ENCODE measurements at regions not wholly inside any gene's neighbourhood (a gene's known extent, or its start where the extent isn't known, plus 50 kb on each side); places are given as distances from the start of the nearest gene placed in this dataset.
A peak's percentile ranks its signal among the peaks of the same experiment; 100 is the strongest.

GRCh38 chr12:24416423-24417109, 467.1 kb upstream of the SOX5 start:
- ChIA-PET CTCF (interaction anchor here (1.6 kb wide), 1 partner anchor 18 kb away, joined by 4 read pairs; no protein-coding TSS in a partner anchor), POLR2A (no interaction called here)
- WGBS (ENCODE audit: insufficient coverage) = 90% methylated on average over 4 of the region's 7 CpGs
- no peak overlapping the region for H3K27ac ChIP-seq (ENCODE audit: insufficient read depth in 1 of 2, low read depth in 1 of 2, low read length in 2 of 2, poor library complexity in 1 of 2, severe bottlenecking in 2 of 2)
- H3K9me3 ChIP-seq (ENCODE audit: control extremely low read depth in 1 of 5, control insufficient read depth in 4 of 5, insufficient read depth in 2 of 5, low read depth in 1 of 5, low read length in 4 of 5) = peaks cover 0 to 6% (median 0%) of the 10 kb centered on the region in 5 experiments
- H3K4me1 ChIP-seq (ENCODE audit: control extremely low read depth in 1 of 4, control insufficient read depth in 4 of 4, insufficient read depth in 4 of 4, low read length in 3 of 4) = peaks cover 3 to 7% (median 5%) of the 10 kb centered on the region in 4 experiments
- no peak overlapping the region for H3K4me3 ChIP-seq (ENCODE audit: control insufficient read depth in 1 of 7, extremely low read depth in 1 of 7, insufficient read depth in 4 of 7, low read depth in 2 of 7, low read length in 6 of 7)
- H3K27me3 ChIP-seq (replicated peaks in 2 of 5; ENCODE audit: control insufficient read depth in 4 of 5, insufficient read depth in 5 of 5, low read length in 4 of 5) = no peaks in the 10 kb centered on the region
- no peak for DNase-seq
- no peaks in the 10 kb centered on the region for H3K36me3 ChIP-seq (ENCODE audit: control insufficient read depth in 4 of 4, insufficient read depth in 4 of 4, low read length in 3 of 4)

- CTCF ChIA-PET = interaction anchor here (1.6 kb wide), 1 partner anchor 17 kb away, joined by 4 read pairs; no protein-coding TSS in a partner anchor
- 99% methylated on average over 6 of the region's 6 CpGs for WGBS (ENCODE audit: insufficient coverage)
- no peak overlapping the region for H3K27ac ChIP-seq (ENCODE audit: insufficient read depth in 1 of 2, low read depth in 1 of 2, low read length in 2 of 2, poor library complexity in 1 of 2, severe bottlenecking in 2 of 2)
Measured at GRCh38 chr12:24415934-24416333, 466.5 kb upstream of the SOX5 start.

GRCh38 chr12:24414480-24414879, 465.0 kb upstream of the SOX5 start:
- Histone ChIP-seq H3K27me3 (replicated peaks in 2 of 5; ENCODE audit: control insufficient read depth in 4 of 5, insufficient read depth in 5 of 5, low read length in 4 of 5) (no peaks in the 10 kb centered on the region), H3K9me3 (ENCODE audit: control extremely low read depth in 1 of 5, control insufficient read depth in 4 of 5, insufficient read depth in 2 of 5, low read depth in 1 of 5, low read length in 4 of 5) (no peaks in the 10 kb centered on the region), H3K4me3 (ENCODE audit: control insufficient read depth in 1 of 7, extremely low read depth in 1 of 7, insufficient read depth in 4 of 7, low read depth in 2 of 7, low read length in 6 of 7) (peak overlapping the region in 3 of 7 experiments; percentile 19 to 38 (median 24)), H3K27ac (ENCODE audit: insufficient read depth in 1 of 2, low read depth in 1 of 2, low read length in 2 of 2, poor library complexity in 1 of 2, severe bottlenecking in 2 of 2) (no peak overlapping the region), H3K36me3 (ENCODE audit: control insufficient read depth in 4 of 4, insufficient read depth in 4 of 4, low read length in 3 of 4) (no peaks in the 10 kb centered on the region), H3K4me1 (ENCODE audit: control extremely low read depth in 1 of 4, control insufficient read depth in 4 of 4, insufficient read depth in 4 of 4, low read length in 3 of 4) (peaks cover 3 to 7% (median 5%) of the 10 kb centered on the region in 4 experiments)
- ChIA-PET CTCF (interaction anchor here (0.7 kb wide), 1 partner anchor 10 kb away, joined by 3 read pairs; no protein-coding TSS in a partner anchor), POLR2A (no interaction called here)
- DNase-seq = peak; percentile 5 to 38 (median 18)
- WGBS (ENCODE audit: insufficient coverage) = 24% methylated on average over 2 of the region's 5 CpGs

More at GRCh38 chr12:24415934-24416333, 466.5 kb upstream of the SOX5 start:
- H3K9me3 ChIP-seq (ENCODE audit: control extremely low read depth in 1 of 5, control insufficient read depth in 4 of 5, insufficient read depth in 2 of 5, low read depth in 1 of 5, low read length in 4 of 5) = peaks cover 0 to 3% (median 0%) of the 10 kb centered on the region in 5 experiments
- POLR2A ChIA-PET = no interaction called here
- H3K4me3 ChIP-seq (ENCODE audit: control insufficient read depth in 1 of 7, extremely low read depth in 1 of 7, insufficient read depth in 4 of 7, low read depth in 2 of 7, low read length in 6 of 7) = no peak overlapping the region
- no peaks in the 10 kb centered on the region for H3K36me3 ChIP-seq (ENCODE audit: control insufficient read depth in 4 of 4, insufficient read depth in 4 of 4, low read length in 3 of 4)
- no peak for DNase-seq
- no peaks in the 10 kb centered on the region for H3K27me3 ChIP-seq (replicated peaks in 2 of 5; ENCODE audit: control insufficient read depth in 4 of 5, insufficient read depth in 5 of 5, low read length in 4 of 5)
- peaks cover 3 to 7% (median 5%) of the 10 kb centered on the region in 4 experiments for H3K4me1 ChIP-seq (ENCODE audit: control extremely low read depth in 1 of 4, control insufficient read depth in 4 of 4, insufficient read depth in 4 of 4, low read length in 3 of 4)

- ChIA-PET CTCF (no interaction called here), POLR2A (no interaction called here)
- Histone ChIP-seq H3K36me3 (ENCODE audit: control insufficient read depth in 4 of 4, insufficient read depth in 4 of 4, low read length in 3 of 4) (no peaks in the 10 kb centered on the region), H3K4me3 (ENCODE audit: control insufficient read depth in 1 of 7, extremely low read depth in 1 of 7, insufficient read depth in 4 of 7, low read depth in 2 of 7, low read length in 6 of 7) (no peak overlapping the region), H3K27ac (ENCODE audit: insufficient read depth in 1 of 2, low read depth in 1 of 2, low read length in 2 of 2, poor library complexity in 1 of 2, severe bottlenecking in 2 of 2) (no peak overlapping the region), H3K4me1 (ENCODE audit: control extremely low read depth in 1 of 4, control insufficient read depth in 4 of 4, insufficient read depth in 4 of 4, low read length in 3 of 4) (peaks cover 6 to 16% (median 8%) of the 10 kb centered on the region in 4 experiments), H3K9me3 (ENCODE audit: control extremely low read depth in 1 of 5, control insufficient read depth in 4 of 5, insufficient read depth in 2 of 5, low read depth in 1 of 5, low read length in 4 of 5) (no peaks in the 10 kb centered on the region), H3K27me3 (replicated peaks in 2 of 5; ENCODE audit: control insufficient read depth in 4 of 5, insufficient read depth in 5 of 5, low read length in 4 of 5) (no peaks in the 10 kb centered on the region)
- DNase-seq = no peak
- WGBS (ENCODE audit: insufficient coverage) = no CpG with 5 or more reads among the region's 8 CpGs
Measured at GRCh38 chr12:24411948-24412347, 462.5 kb upstream of the SOX5 start.

- H3K27ac ChIP-seq (ENCODE audit: insufficient read depth in 1 of 2, low read depth in 1 of 2, low read length in 2 of 2, poor library complexity in 1 of 2, severe bottlenecking in 2 of 2) = no peak overlapping the region
- 97% methylated on average over 5 of the region's 5 CpGs for WGBS (ENCODE audit: insufficient coverage)
- DNase-seq = no peak
- H3K36me3 ChIP-seq (ENCODE audit: control insufficient read depth in 4 of 4, insufficient read depth in 4 of 4, low read length in 3 of 4) = no peaks in the 10 kb centered on the region
- peaks cover 6 to 15% (median 7%) of the 10 kb centered on the region in 4 experiments for H3K4me1 ChIP-seq (ENCODE audit: control extremely low read depth in 1 of 4, control insufficient read depth in 4 of 4, insufficient read depth in 4 of 4, low read length in 3 of 4)
- H3K9me3 ChIP-seq (ENCODE audit: control extremely low read depth in 1 of 5, control insufficient read depth in 4 of 5, insufficient read depth in 2 of 5, low read depth in 1 of 5, low read length in 4 of 5) = no peaks in the 10 kb centered on the region
- no peak overlapping the region for H3K4me3 ChIP-seq (ENCODE audit: control insufficient read depth in 1 of 7, extremely low read depth in 1 of 7, insufficient read depth in 4 of 7, low read depth in 2 of 7, low read length in 6 of 7)
- H3K27me3 ChIP-seq (replicated peaks in 2 of 5; ENCODE audit: control insufficient read depth in 4 of 5, insufficient read depth in 5 of 5, low read length in 4 of 5) = no peaks in the 10 kb centered on the region
- ChIA-PET CTCF (interaction anchor here (0.6 kb wide), 1 partner anchor 10 kb away, joined by 3 read pairs; no protein-coding TSS in a partner anchor), POLR2A (interaction anchor here (0.6 kb wide), 2 partner anchors 159 to 205 kb away, joined by 3 to 4 read pairs; no protein-coding TSS in a partner anchor)
Measured at GRCh38 chr12:24409868-24410267, 460.4 kb upstream of the SOX5 start.

GRCh38 chr12:24408305-24408704, 458.8 kb upstream of the SOX5 start:
- no CpG with 5 or more reads among the region's 5 CpGs for WGBS (ENCODE audit: insufficient coverage)
- H3K4me1 ChIP-seq (ENCODE audit: control extremely low read depth in 1 of 4, control insufficient read depth in 4 of 4, insufficient read depth in 4 of 4, low read length in 3 of 4) = peaks cover 0 to 9% (median 4%) of the 10 kb centered on the region in 4 experiments
- ChIA-PET CTCF (no interaction called here), POLR2A (no interaction called here)
- no peaks in the 10 kb centered on the region for H3K27me3 ChIP-seq (replicated peaks in 2 of 5; ENCODE audit: control insufficient read depth in 4 of 5, insufficient read depth in 5 of 5, low read length in 4 of 5)
- H3K4me3 ChIP-seq (ENCODE audit: control insufficient read depth in 1 of 7, extremely low read depth in 1 of 7, insufficient read depth in 4 of 7, low read depth in 2 of 7, low read length in 6 of 7) = no peak overlapping the region
- no peaks in the 10 kb centered on the region for H3K9me3 ChIP-seq (ENCODE audit: control extremely low read depth in 1 of 5, control insufficient read depth in 4 of 5, insufficient read depth in 2 of 5, low read depth in 1 of 5, low read length in 4 of 5)
- H3K36me3 ChIP-seq (ENCODE audit: control insufficient read depth in 4 of 4, insufficient read depth in 4 of 4, low read length in 3 of 4) = no peaks in the 10 kb centered on the region
- H3K27ac ChIP-seq (ENCODE audit: insufficient read depth in 1 of 2, low read depth in 1 of 2, low read length in 2 of 2, poor library complexity in 1 of 2, severe bottlenecking in 2 of 2) = no peak overlapping the region
- peak; percentile 1 to 21 (median 17) for DNase-seq

- ChIA-PET CTCF (no interaction called here), POLR2A (no interaction called here)
- Histone ChIP-seq H3K4me3 (ENCODE audit: control insufficient read depth in 1 of 7, extremely low read depth in 1 of 7, insufficient read depth in 4 of 7, low read depth in 2 of 7, low read length in 6 of 7) (no peak overlapping the region), H3K27ac (ENCODE audit: insufficient read depth in 1 of 2, low read depth in 1 of 2, low read length in 2 of 2, poor library complexity in 1 of 2, severe bottlenecking in 2 of 2) (no peak overlapping the region), H3K27me3 (replicated peaks in 2 of 5; ENCODE audit: control insufficient read depth in 4 of 5, insufficient read depth in 5 of 5, low read length in 4 of 5) (no peaks in the 10 kb centered on the region), H3K4me1 (ENCODE audit: control extremely low read depth in 1 of 4, control insufficient read depth in 4 of 4, insufficient read depth in 4 of 4, low read length in 3 of 4) (peaks cover 0 to 9% (median 4%) of the 10 kb centered on the region in 4 experiments), H3K36me3 (ENCODE audit: control insufficient read depth in 4 of 4, insufficient read depth in 4 of 4, low read length in 3 of 4) (no peaks in the 10 kb centered on the region), H3K9me3 (ENCODE audit: control extremely low read depth in 1 of 5, control insufficient read depth in 4 of 5, insufficient read depth in 2 of 5, low read depth in 1 of 5, low read length in 4 of 5) (no peaks in the 10 kb centered on the region)
- DNase-seq = no peak
- WGBS (ENCODE audit: insufficient coverage) = 59% methylated on average over 4 of the region's 7 CpGs
Measured at GRCh38 chr12:24407884-24408283, 458.4 kb upstream of the SOX5 start.
